HG03460 (cell line): ENCODE measurements at regions not wholly inside any gene's neighbourhood (a gene's known extent, or its start where the extent isn't known, plus 50 kb on each side); places are given as distances from the start of the nearest gene placed in this dataset.

Experiments
- ATAC-seq: cut with Tn5 transposase; IDR thresholded peaks from one replicate; pipeline ENCODE4 v1.9.1; 2021; ENCODE audit not compliant: unreplicated experiment

GRCh38 chr4:23547096-23547495 lies 342.8 kb downstream of the PPARGC1A start:
- no peak for ATAC-seq

DNA sequence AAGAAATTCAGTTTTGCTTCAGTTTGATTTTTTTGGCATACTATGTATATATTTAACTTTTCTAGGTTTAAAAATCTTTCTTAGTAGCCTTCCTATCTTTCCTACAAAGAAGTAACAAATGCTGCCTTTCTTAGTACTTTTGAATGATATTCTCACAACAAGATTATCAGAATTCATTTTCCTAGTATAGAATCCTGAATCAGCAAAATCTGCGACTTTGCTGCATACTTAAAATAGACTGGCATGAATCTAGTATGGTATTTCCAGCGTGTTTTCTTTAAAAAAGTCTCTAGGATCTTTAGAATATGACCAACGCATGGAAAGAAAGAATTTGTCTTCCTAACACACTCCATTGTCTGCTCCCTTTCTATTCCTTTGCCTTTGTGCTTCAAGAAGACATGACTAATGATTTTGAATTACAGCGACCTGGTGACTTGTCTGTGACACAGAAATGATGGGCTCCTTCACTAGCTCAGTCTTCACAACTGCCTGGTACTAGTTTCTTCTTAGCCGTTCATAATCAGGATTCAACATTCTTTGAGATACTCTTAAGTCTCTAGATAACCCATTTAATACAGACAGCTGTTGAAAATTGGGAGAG lies 349.8 kb downstream of the PPARGC1A start:
- ATAC-seq = no peak

DNA sequence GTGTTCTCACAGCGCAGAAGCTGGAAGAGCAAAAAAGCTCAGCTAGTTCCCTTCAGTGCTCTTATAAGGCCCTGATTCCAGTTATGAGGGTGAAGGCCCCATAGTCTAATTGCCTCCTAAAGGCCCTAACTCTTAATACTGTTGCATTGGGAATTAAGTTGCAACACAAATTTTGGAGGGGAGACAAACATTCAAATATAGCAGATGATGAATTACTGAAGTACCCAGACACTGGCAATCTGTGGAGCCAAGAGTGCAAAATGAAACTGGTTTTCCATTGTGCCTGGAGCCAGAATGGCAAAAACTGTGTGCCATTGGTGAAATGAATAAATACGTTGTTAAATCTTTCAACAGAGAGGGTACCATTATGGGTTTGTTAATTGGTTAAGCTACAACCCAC lies 356.0 kb downstream of the PPARGC1A start:
- ATAC-seq = no peak

DNA sequence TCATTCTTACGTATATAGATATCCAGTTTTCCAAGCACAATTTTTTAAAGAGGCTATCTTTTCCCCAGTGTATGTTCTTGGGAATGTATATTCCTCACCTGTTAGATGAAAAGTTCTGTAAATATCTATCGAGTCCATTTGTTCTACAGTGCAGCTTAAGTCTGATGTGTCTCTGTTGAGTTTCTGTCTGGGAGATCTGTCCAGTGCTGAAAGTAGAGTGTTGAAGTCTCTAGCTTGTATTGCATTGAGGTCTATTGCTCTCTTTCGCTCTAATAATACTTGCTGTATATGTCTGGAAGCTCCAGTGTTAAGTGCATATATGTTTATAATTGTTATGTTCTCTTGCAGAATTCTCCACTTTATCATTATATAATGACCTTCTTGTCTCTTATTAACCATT lies 373.1 kb downstream of the PPARGC1A start:
- ATAC-seq = no peak

- ATAC-seq = no peak
Observed at GRCh38 chr4:23504083-23504482, 385.8 kb downstream of the PPARGC1A start.

DNA sequence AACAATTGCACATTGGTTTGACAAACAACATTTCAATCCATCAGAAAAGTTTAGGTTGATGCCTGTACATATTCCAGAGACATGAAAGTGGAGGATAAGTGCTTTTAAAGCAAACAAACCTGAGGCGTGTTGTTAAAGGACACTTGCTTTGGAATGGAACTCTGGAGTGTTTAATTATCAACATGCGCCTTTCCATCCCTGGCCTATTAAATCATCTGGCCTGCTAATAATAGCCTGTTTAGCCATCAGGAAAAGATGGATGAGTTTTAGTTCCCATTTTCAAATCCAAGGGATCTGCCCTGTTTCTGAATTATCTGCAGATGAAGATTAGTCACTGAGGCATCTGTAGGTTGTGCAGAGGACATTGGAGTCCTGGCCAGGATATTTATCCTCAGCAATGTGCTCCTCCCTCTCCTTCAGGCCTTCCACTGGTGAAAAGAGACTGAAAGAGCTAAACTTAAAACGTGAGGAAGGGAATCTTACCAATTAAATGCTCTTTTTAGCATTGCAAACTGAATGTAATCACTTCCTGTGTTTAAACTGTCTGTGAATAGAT lies 388.9 kb downstream of the PPARGC1A start:
- no peak for ATAC-seq

- no peak for ATAC-seq
Observed at GRCh38 chr4:23485801-23486200, 404.0 kb downstream of the PPARGC1A start.

- ATAC-seq = no peak
Observed at GRCh38 chr4:23484689-23485088, 405.2 kb downstream of the PPARGC1A start.

DNA sequence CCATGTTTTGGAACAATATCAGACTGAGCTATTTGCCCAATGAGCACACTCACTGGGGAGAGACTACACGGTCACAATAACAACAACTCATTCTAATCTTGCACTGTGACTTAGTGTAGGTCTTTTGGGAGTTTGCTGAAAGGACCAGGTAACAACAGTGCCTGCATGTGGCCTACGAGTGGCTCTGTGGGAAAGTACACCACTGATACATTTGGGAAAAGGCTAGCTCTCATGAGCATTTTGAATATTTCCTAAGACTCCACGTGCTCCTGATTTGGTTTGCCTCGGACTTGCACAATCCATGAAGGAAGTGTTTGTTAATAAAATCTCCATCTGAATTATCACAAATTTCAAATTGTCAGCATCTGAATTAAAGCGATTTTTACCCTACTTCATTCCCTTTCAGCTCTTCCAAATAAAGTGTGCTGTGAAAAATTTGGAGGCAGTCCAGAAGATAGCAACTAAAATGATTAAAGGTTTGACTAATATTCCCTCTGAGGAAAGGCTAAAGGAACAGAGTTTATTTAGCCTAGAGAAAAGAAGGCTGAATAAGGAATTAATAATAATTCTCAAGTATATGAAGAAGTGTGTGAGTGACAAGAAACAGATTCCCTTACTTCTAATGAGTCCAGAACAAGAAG lies 406.4 kb downstream of the PPARGC1A start:
- no peak for ATAC-seq

DNA sequence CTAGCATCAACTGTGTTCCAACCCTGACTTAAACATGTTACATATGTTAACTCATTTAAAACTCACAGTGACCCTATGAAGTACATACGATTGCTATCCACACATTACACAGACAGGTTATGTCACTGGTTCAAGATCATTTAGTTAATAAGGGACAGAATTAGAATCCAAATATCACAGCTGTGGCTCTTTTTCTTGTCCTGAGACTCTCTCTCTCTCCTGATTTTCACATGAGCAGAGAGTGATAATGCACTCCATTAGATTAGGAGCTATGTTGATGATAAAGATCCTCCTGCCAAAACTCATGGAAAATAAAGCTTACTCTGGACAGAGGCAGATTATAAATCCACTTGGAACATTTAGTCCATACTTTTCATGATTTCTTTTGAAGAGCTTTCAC lies 408.3 kb downstream of the PPARGC1A start:
- ATAC-seq = no peak

DNA sequence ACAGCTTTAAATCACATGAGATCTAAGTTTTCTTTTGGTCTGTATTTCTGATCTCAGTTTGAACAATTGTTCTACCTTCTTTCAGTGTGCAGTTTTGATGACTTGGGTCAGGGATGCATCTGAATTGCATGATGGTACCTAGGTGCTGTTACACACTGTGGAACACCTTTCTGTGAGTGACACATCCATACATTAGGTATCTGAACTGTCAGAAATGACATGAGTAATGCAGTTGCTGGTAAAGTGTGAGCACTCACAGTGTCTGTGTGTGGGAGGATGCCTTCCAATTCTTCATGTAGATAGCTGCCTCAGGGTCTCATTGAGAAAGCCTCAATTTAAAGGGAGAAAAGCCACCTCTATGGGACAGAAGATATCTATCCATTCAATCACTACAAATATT lies 411.9 kb downstream of the PPARGC1A start:
- no peak for ATAC-seq

DNA sequence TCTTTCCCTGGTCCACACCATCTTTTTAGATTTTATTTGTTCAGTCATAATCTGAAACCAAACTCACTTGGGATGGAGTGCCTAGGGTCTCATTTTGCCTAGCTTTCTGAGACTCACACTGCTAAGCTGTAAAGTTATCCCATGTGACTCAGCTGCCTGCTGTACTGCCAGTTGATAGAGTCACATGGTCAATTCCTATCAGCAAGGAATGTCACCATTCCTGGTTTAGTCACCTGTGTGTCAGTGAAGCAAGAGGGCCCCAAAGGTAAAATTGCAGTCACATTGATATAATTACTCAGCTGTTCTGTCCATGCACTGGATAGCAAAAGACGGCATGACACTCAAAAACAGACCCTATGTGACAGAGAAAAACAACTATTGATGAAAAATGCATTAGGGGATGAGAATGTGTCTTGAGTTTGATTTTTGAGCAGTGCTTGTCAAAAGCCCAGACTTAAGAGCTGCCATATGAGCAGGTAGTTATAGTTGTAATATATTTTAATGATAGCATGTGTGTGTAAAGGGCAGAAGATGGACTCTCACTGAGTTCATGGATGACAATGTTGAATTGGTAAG lies 413.2 kb downstream of the PPARGC1A start:
- no peak for ATAC-seq

GRCh38 chr4:23463071-23463470 lies 426.8 kb downstream of the PPARGC1A start:
- ATAC-seq = no peak

- no peak for ATAC-seq
Observed at GRCh38 chr4:23458054-23458453, 431.8 kb downstream of the PPARGC1A start.

- no peak for ATAC-seq
Observed at GRCh38 chr4:23456864-23457263, 433.0 kb downstream of the PPARGC1A start.

GRCh38 chr4:23455456-23456158 lies 434.2 kb downstream of the PPARGC1A start:
- no peak for ATAC-seq

- no peak for ATAC-seq
Observed at GRCh38 chr4:23441530-23442069, 448.2 kb downstream of the PPARGC1A start.

- no peak for ATAC-seq
Observed at GRCh38 chr4:23438764-23439163, 451.1 kb downstream of the PPARGC1A start.

DNA sequence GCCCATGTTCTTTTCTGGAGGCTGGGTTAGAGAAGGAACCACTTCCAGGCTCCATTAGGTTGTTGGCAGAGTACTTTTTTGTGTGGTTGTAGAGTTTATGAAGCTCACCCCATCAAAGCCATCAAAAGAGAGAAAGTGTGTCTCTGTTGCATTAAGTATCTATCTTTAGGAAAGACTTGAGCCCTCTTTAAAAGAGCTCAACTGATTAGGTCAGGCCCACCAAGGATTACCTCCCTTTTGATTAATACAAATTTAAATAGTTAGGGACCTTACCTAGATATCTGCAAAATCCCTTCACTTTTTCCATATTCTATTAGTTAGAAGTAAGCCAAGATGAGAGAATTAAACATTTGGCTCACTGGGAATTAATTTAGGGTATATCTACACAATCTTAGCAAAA lies 460.4 kb downstream of the PPARGC1A start:
- no peak for ATAC-seq

- no peak for ATAC-seq
Observed at GRCh38 chr4:23425570-23425969, 464.3 kb downstream of the PPARGC1A start.

DNA sequence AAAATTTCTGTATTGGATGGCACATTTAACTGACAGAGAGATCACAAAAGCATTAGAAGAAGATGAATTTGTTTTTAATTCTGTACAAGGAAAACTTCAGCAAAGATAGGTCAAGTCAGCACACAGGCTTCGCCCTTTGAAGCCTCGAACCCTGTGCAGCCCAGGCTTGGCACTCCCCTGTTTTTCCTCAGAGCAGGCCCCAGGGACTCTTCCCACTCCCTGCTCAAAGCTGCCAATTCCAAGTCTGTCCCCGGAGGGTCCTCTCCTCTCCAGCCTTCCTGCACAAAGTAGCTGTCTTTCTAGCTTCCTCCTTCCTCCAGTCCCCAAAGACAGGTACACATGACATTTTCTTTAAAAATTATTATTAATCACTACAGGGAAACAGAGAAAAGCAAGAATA lies 466.3 kb downstream of the PPARGC1A start:
- no peak for ATAC-seq

GRCh38 chr4:23422878-23423277 lies 467.0 kb downstream of the PPARGC1A start:
- no peak for ATAC-seq
